Caco-2 (cell line): ENCODE measurements at regions not wholly inside any gene's neighbourhood (a gene's known extent, or its start where the extent isn't known, plus 50 kb on each side); places are given as distances from the start of the nearest gene placed in this dataset.

Experiments
- BruUV-seq: library from RNA; stranded (reverse); fragments of 400-500 nt; replicated peaks from 2 replicates; lab custom pipeline; 2021; lab: Mats Ljungman, UMichigan
- CTCF ChIA-PET: fragments of 300-600 bp; sonication (Branson Sonifier 250); formaldehyde crosslinking; loops from one replicate; lab custom pipeline; 2022; ENCODE audit warnings: antibody characterized with exemption; lab: Charles Lee
- POLR2A ChIA-PET: fragments of 300-600 bp; sonication (Branson Sonifier 250); formaldehyde crosslinking; loops from one replicate; lab custom pipeline; 2022; ENCODE audit warnings: antibody characterized with exemption; lab: Charles Lee
- DNase-seq, 2 experiments: peaks; one replicate each; pipeline versions ENCODE4 v3.0.0 to v3.0.0-alpha.2; 2020 to 2022
- H3K27me3 ChIP-seq: replicated peaks from 2 replicates; pipeline ENCODE4 v1.6.0; 2011; ENCODE audit warnings: low read length; ENCODE audit not compliant: control insufficient read depth, insufficient read depth
- H3K36me3 ChIP-seq: 2 replicates; pipeline ENCODE4 v1.5.1; 2011; ENCODE audit warnings: low read length; ENCODE audit not compliant: control insufficient read depth, insufficient read depth
- H3K4me1 ChIP-seq: fragments of 250-450 bp; sonication (Bioruptor Pico); 2 replicates; pipeline ENCODE4 v1.5.1; 2020; ENCODE audit warnings: mild to moderate bottlenecking
- H3K4me3 ChIP-seq: 2 replicates; pipeline ENCODE4 v1.5.1; 2011; ENCODE audit warnings: low read depth, mild to moderate bottlenecking, control low read depth, low read length
- H3K9me3 ChIP-seq: fragments of 250-450 bp; sonication (Bioruptor Pico); 2 replicates; pipeline ENCODE4 v1.5.1; 2020; ENCODE audit warnings: mild to moderate bottlenecking, moderate library complexity
- H3K27ac Mint-ChIP-seq: one replicate; pipeline ENCODE4 v1.8.0; 2022; ENCODE audit warnings: mixed read lengths; ENCODE audit not compliant: unreplicated experiment
- H3K27me3 Mint-ChIP-seq: one replicate; pipeline ENCODE4 v1.8.0; 2022; ENCODE audit warnings: mixed read lengths; ENCODE audit not compliant: insufficient read depth, unreplicated experiment
- H3K36me3 Mint-ChIP-seq: one replicate; pipeline ENCODE4 v1.8.0; 2022; ENCODE audit warnings: mild to moderate bottlenecking, mixed read lengths; ENCODE audit not compliant: insufficient read depth, unreplicated experiment
- H3K4me1 Mint-ChIP-seq: one replicate; pipeline ENCODE4 v1.8.0; 2022; ENCODE audit warnings: low read depth, mixed read lengths; ENCODE audit not compliant: unreplicated experiment
- H3K4me3 Mint-ChIP-seq: one replicate; pipeline ENCODE4 v1.8.0; 2022; ENCODE audit warnings: mild to moderate bottlenecking, moderate library complexity, mixed read lengths; ENCODE audit not compliant: unreplicated experiment
- H3K9me3 Mint-ChIP-seq: one replicate; pipeline ENCODE4 v1.8.0; 2022; ENCODE audit warnings: mixed read lengths; ENCODE audit not compliant: unreplicated experiment
- CTCF ChIP-seq, 2 experiments: fragments of 200-600 bp in 1 of 2; IDR thresholded peaks; 1 replicate in 1 of 2; 2 replicates in 1 of 2; pipeline versions ENCODE4 v1.5.1 to v1.8.0; 2011 to 2022; ENCODE audit warnings: antibody characterized with exemption in 1 of 2, control low read depth in 1 of 2, inconsistent platforms in 1 of 2, low read depth in 1 of 2, low read length in 1 of 2, mild to moderate bottlenecking in 1 of 2, moderate library complexity in 1 of 2; ENCODE audit not compliant: insufficient read depth in 1 of 2, severe bottlenecking in 1 of 2, unreplicated experiment in 1 of 2
- intact Hi-C: fragments of 100-400 bp; cut with micrococcal nuclease; formaldehyde crosslinking; loops from one replicate; pipeline ENCODE4 v1.10.0; 2022; ENCODE audit not compliant: unreplicated experiment

GRCh38 chr20:39213476-39214145 lies 251.5 kb downstream of the DHX35 start:
- H3K36me3 ChIP-seq = no peaks in the 10 kb centered on the region
- POLR2A ChIA-PET = no interaction called here

GRCh38 chr20:39211060-39211748 lies 249.1 kb downstream of the DHX35 start:
- H3K4me3 ChIP-seq = no peak overlapping the region
- Mint-ChIP-seq H3K36me3 (no peaks in the 10 kb centered on the region), H3K4me3 (no peak overlapping the region), H3K4me1 (no peaks in the 10 kb centered on the region), H3K27me3 (peaks cover 20% of the 10 kb centered on the region), H3K27ac (no peak overlapping the region), H3K9me3 (no peaks in the 10 kb centered on the region)
- intact Hi-C loops = no loop called here
- POLR2A ChIA-PET = no interaction called here
- no peaks in the 10 kb centered on the region for H3K36me3 ChIP-seq
- CTCF ChIA-PET = no interaction called here
- no peak for DNase-seq
- no TSS peak for BruUV-seq
- H3K27me3 ChIP-seq = peaks cover 1% of the 10 kb centered on the region; the same call in 1 of the 2 replicates
- no peaks in the 10 kb centered on the region for H3K4me1 ChIP-seq
- TF ChIP-seq CTCF (IDR thresholded peaks at IDR 0.05; ENCODE audit: insufficient read depth in 1 of 2, low read depth in 1 of 2, low read length in 1 of 2, severe bottlenecking in 1 of 2, unreplicated experiment in 1 of 2) = no peak
- H3K9me3 ChIP-seq = no peaks in the 10 kb centered on the region

More at GRCh38 chr20:39213476-39214145, 251.5 kb downstream of the DHX35 start:
- intact Hi-C loops = loop anchor here (1.0 kb wide), 1 partner anchor 36 kb away; no protein-coding TSS in a partner anchor
- H3K4me1 ChIP-seq = no peaks in the 10 kb centered on the region
- H3K9me3 ChIP-seq = no peaks in the 10 kb centered on the region
- H3K4me3 ChIP-seq = no peak overlapping the region
- no peak for TF ChIP-seq CTCF (IDR thresholded peaks at IDR 0.05; ENCODE audit: insufficient read depth in 1 of 2, low read depth in 1 of 2, low read length in 1 of 2, severe bottlenecking in 1 of 2, unreplicated experiment in 1 of 2)
- H3K36me3 Mint-ChIP-seq = no peaks in the 10 kb centered on the region
- H3K4me3 Mint-ChIP-seq = no peak overlapping the region
- BruUV-seq = no TSS peak
- CTCF ChIA-PET = no interaction called here
- H3K4me1 Mint-ChIP-seq = no peaks in the 10 kb centered on the region
- H3K27me3 ChIP-seq = peaks cover 1% of the 10 kb centered on the region; the same call in 1 of the 2 replicates
- no peaks in the 10 kb centered on the region for H3K9me3 Mint-ChIP-seq
- H3K27ac Mint-ChIP-seq = no peak overlapping the region
- no peak for DNase-seq
- peaks cover 20% of the 10 kb centered on the region for H3K27me3 Mint-ChIP-seq

GRCh38 chr20:39210341-39211036 lies 248.3 kb downstream of the DHX35 start:
- ChIA-PET CTCF (no interaction called here), POLR2A (no interaction called here)
- TF ChIP-seq CTCF (IDR thresholded peaks at IDR 0.05; ENCODE audit: insufficient read depth in 1 of 2, low read depth in 1 of 2, low read length in 1 of 2, severe bottlenecking in 1 of 2, unreplicated experiment in 1 of 2) = no peak
- Histone ChIP-seq H3K4me1 (no peaks in the 10 kb centered on the region), H3K4me3 (no peak overlapping the region), H3K27me3 (peaks cover under 1% of the 10 kb centered on the region; the same call in 1 of the 2 replicates), H3K36me3 (no peaks in the 10 kb centered on the region), H3K9me3 (no peaks in the 10 kb centered on the region)
- Mint-ChIP-seq H3K9me3 (no peaks in the 10 kb centered on the region), H3K4me3 (no peak overlapping the region), H3K4me1 (no peaks in the 10 kb centered on the region), H3K27ac (no peak overlapping the region), H3K27me3 (peaks cover 19% of the 10 kb centered on the region), H3K36me3 (no peaks in the 10 kb centered on the region)
- intact Hi-C loops = no loop called here
- no TSS peak for BruUV-seq
- no peak for DNase-seq
